NCI-H2107 (cell line): ENCODE measurements at regions not wholly inside any gene's neighbourhood (a gene's known extent, or its start where the extent isn't known, plus 50 kb on each side); places are given as distances from the start of the nearest gene placed in this dataset.

ENCODE experiments used
- DNase-seq: peaks from one replicate; lab custom pipeline; 2025; lab: John Stamatoyannopoulos, UW

DNA sequence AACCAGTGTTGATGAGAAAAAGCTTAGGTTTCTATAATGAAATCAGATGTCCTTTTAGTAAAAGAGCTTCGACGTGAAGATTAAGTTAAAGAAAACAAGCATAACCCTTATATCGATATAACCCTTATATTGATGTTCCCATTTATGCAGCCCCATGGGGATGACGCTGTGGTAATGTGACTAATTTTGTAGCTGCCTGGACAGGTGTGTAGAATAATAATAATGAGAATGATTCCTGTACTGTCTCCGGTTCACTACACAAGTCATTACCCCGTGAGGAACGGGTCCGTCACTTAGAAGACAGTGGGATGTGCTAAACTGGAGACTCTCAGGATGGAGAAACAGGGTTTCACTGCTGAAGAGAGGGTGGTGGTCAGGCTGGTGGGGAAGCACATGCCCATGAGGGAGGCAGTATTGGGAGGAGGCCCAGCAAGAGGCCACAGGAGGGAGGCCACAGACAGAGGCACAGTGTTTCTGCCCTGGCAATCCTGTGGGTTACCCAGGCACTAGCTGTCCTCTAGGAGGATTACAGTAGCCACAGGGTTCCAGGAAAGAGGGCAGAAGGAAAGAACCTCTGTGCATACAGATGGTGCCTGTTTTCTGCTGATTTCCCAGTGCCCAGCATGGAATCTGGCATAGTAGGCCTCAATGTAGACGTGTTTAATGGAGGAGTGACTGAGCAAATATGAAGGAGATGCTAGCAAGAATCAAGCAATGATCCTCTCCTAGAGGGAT lies 191.1 kb upstream of the TSC22D2 start:
- no peak for DNase-seq

DNA sequence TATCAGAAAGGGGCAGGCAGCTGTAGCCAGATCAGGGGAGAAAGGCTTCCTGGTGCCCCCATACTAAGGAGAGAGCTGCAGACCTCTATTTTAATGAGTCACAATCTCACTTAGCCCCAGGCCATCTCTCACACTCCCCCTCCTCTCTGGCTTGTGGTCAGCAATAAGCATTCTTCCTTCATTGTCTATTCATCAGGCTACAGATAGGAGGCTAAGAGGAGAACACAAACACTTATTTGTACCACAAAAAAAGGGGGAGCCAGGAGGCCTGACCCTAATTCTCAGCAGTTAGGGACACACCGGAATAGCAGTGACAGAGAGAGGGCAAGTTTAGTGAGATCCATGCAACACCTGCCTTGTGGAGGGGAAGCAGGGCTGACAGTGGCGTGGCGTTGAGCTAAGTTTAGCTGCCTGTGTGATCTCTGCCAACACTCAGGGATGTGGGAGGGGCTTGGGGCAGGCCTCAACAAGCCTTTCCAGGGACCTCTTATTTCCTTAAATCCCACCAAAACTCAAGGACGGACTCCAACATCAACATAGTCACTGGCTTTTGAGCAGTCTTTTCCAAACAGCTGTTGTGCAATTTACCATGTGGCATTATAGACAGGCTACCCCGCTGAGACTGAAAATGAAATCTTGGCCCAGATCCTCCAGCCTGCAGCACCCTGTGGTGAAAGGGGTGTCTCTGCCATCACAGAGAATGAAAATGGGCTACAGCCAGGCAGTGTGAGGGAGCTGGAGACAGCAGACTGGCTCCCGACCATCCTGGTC lies 191.9 kb upstream of the TSC22D2 start:
- DNase-seq: peak; percentile 87

GRCh38 chr3:150215616-150216015 lies 192.5 kb upstream of the TSC22D2 start:
- DNase-seq: no peak

DNA sequence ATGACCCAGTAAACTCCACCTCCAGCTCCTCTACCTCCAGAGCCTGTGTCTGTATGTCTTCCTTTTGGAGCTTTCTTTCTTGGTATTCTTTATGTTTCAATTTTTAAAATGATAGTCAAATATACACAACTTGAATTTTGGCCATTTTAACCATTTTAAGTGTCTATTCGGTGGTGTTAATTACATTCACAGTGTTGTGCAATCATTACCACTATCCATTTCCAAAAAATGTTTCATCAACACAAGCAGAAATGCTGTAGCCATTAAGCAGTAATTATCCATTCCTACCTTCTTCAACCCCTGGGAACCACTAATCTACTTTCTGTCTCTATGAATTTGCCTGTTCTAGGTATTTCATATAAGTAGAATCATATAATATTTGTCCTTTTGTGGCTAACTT lies 194.5 kb upstream of the TSC22D2 start:
- DNase-seq: no peak

DNA sequence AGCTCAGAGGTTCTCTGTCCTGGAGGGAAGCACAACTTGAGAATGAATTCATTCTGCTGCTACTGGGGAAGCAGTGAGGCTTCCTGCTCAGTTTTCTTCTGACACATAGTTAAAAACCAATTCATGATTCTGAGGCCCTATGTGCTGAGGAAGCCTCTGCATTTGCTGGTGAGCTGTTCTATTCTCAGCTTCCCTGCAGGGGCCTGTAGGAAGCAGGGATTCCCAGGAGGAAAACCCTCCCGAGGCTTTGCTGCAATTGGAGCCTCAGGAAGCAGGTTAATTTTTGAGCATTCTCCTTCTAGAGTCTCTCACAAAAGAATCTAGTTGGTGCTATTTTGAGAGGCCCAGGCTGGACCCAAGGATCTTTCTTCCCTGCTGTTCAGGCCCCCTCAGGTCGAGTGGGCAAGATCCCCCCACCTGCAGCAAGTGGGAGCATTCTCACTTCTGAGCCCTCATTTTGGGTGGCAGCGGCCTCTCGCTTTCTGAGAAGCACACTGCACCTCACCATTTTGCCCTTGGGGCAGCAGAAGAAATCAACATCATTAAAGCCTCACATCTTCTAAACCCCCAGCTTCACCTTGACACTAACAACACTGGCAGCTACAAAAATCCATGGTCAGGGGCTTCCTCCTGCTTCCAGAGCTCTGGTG lies 197.5 kb upstream of the TSC22D2 start:
- DNase-seq: peak; percentile 34

DNA sequence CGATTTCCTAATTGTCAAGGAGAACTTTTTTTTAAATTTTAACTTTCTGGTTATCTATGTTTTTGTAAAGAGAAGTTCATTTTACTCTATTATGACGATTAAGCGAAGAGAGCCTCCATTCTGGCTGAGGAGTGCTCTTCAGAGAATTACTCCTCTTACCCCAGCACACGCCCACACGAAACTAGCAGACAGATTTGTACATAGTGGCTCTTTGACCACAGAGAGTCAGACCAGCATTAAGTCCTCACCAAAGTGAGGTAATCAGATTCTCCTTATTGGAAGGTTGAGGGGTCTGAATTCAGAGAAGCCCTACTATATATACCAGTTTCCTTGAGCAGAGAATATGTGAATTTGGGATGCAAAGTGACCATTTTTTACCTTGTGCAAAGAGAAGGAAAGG lies 204.8 kb upstream of the TSC22D2 start:
- no peak for DNase-seq

DNA sequence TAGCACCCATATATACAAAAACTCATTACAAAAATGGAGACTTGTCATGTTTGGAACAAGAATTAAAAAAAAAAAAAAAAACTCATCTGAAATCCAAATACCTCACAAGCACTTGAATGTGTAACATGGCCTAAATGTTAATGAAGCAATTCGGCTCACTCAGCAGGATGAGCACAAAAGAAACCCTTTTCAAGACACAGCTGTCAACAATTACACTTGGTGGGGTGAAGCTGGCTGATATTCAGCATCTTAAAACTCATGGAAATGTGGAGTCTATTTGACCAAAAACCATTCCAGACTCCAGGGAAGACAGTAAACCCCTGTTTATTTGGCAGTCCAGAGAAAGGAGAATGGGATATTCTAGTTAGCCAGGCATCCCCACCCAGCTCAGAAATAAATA lies 205.4 kb upstream of the TSC22D2 start:
- DNase-seq: no peak

- no peak for DNase-seq
Observed at GRCh38 chr3:150194957-150195356, 213.1 kb upstream of the TSC22D2 start.

DNA sequence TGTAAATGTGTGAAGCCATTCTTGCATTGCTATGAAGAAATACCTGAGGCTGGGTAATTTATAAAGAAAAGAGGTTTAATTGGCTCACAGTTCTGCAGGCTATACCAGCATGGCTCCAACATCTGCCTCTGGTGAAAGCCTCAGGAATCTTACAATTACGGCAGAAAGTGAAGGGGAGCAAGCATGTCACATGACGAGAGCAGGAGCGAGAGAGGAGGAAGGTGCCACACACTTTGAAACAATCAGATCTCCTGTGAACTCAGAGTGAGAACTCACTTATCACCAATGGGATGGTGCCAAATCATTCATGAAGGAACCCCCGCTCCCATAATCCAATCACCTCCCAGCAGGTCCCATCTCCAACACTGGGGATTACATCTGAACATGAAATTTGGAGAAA lies 213.6 kb upstream of the TSC22D2 start:
- no peak for DNase-seq

GRCh38 chr3:150184426-150185071 lies 213.9 kb upstream of the PFN2 start:
- DNase-seq: no peak

GRCh38 chr3:150183678-150184425 lies 213.2 kb upstream of the PFN2 start:
- peak; percentile 73 for DNase-seq

GRCh38 chr3:150180334-150180733 lies 209.6 kb upstream of the PFN2 start:
- DNase-seq: no peak

- DNase-seq: no peak
Observed at GRCh38 chr3:150179330-150179729, 208.6 kb upstream of the PFN2 start.

DNA sequence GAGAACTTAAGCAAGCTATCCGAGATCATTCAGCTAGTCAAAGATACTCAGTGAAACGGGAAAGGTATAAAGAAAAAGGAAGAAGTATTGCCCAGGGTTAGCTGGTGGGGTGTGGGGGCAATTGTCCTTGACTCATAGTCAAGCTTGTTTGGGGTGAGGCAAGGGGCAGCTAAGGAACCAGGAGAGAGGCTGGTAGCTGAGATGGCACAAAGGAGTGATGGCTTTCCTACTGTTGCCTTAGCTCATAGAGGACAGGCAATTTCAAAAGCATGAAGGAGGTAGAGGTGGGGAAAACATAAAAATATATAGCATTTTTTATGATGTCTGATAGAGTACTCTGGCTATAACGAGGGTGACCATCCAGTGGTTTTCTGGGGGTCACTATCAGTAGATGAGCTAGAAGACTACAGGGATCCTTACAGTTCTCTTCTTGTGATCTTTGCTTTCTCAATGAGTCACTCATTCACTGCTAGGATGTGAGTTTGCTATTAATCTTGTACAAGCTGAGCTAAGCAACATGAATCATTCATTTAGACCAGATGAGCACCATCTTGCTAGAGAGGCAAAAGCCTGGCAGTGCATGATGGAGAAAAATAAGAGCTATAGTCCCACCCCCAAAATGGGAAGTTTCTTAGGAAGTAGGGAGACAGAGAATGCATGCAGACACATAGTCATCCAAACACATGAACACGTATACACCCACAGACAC lies 207.1 kb upstream of the PFN2 start:
- DNase-seq: no peak

DNA sequence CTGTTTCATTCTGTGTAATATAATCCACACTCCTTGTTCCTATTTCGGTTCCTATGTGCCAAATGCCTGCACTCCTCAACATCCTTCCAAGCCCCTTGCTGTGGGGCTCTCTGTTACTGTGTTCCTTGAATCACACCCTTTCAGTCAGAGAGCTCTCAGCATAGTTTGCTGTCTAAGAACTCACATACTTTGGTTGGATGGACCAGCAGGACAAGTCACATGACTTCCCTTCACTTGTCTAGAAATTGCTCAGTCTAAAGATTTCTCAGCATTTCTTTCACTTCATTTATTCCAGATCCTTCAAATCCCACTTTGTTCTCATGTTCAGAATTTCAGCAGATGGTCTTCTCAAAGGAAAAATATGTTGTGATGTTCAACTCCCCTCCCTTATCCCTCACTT lies 203.5 kb upstream of the PFN2 start:
- no peak for DNase-seq

DNA sequence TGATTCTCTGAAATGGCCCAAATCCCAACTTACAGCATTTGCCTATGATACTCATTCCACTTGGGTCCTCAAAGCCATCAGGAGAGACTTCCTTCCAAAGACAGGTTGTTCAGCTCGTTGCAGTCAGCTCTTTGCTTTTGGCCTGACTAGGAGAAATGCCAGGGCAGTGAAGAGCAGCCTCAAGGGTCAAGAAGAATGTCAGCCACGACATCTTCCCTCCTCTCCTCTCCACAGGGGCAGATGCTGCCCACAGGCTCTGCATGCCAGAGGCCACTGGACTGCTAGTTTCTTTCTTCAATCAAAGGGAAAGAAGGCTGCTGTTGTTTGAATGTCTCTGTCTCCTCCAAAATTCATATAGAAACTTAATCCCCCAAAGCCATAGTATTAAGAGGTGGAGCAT lies 201.7 kb upstream of the PFN2 start:
- no peak for DNase-seq

GRCh38 chr3:150170852-150171520 lies 200.3 kb upstream of the PFN2 start:
- no peak for DNase-seq

GRCh38 chr3:150169330-150169940 lies 198.7 kb upstream of the PFN2 start:
- no peak for DNase-seq

DNA sequence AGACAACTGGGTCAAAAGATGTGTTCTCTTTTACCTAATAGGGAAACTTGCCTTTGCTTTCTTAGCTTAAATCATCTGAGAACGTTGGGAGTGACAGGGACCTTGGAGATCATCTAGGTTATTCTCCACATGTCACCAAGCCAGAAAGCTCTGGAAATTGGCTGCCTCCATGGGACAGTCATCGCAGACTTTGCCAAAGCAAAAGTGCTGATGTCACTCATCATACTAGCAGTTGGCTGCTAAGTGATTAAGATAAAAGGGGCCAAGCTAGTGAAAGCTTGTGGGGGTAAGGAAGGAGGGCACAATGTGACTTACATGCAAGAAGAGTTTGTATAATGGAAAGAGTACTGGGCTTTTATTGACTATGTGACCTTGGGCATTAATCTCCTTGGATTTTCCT lies 198.0 kb upstream of the PFN2 start:
- DNase-seq: no peak

GRCh38 chr3:150165396-150166094 lies 194.8 kb upstream of the PFN2 start:
- no peak for DNase-seq
